CD4-positive, CD25-positive, alpha-beta regulatory T cell (primary cell): ENCODE measurements at regions not wholly inside any gene's neighbourhood (a gene's known extent, or its start where the extent isn't known, plus 50 kb on each side); places are given as distances from the start of the nearest gene placed in this dataset.

Source experiments
- ATAC-seq, 2 donors: fragments of 150-1000 bp; cut with Tn5 transposase; one replicate each; pipeline ENCODE4 v1.10.0; 2021; ENCODE audit warnings: low read depth in 2 of 2, moderate number of reproducible peaks in 2 of 2, moderate library complexity in 1 of 2
- DNase-seq, 3 donors: peaks; one replicate each; pipeline versions ENCODE4 v3.0.0 to v3.0.0-alpha.2; 2012 to 2022; ENCODE audit warnings: mixed read lengths in 1 of 3
- H3K27ac ChIP-seq: one replicate; pipeline ENCODE4 v1.7.0; 2013; ENCODE audit warnings: mild to moderate bottlenecking, low read length; ENCODE audit not compliant: insufficient read depth, poor library complexity, severe bottlenecking
- H3K27me3 ChIP-seq: one replicate; pipeline ENCODE4 v1.7.0; 2013; ENCODE audit warnings: low read length; ENCODE audit not compliant: control insufficient read depth, insufficient read depth
- H3K36me3 ChIP-seq: one replicate; pipeline ENCODE4 v1.7.0; 2013; ENCODE audit warnings: mild to moderate bottlenecking, low read length, moderate library complexity; ENCODE audit not compliant: control insufficient read depth, insufficient read depth
- H3K4me1 ChIP-seq: 2 replicates; pipeline ENCODE4 v1.7.0; 2013; ENCODE audit warnings: mild to moderate bottlenecking, low read length; ENCODE audit not compliant: insufficient read depth, control insufficient read depth, poor library complexity, severe bottlenecking
- H3K4me3 ChIP-seq: one replicate; pipeline ENCODE4 v1.7.0; 2013; ENCODE audit warnings: low read depth, mild to moderate bottlenecking, low read length, moderate library complexity
- H3K9me3 ChIP-seq, 2 experiments: 1 replicate in 1 of 2; 2 replicates in 1 of 2; pipeline ENCODE4 v1.7.0; 2013; ENCODE audit warnings: low read length in 2 of 2, mild to moderate bottlenecking in 1 of 2, moderate library complexity in 1 of 2; ENCODE audit not compliant: control insufficient read depth in 2 of 2
- H3K27ac Mint-ChIP-seq, 3 donors: one replicate each; pipeline ENCODE4 v1.8.0; 2020 to 2022; ENCODE audit warnings: mild to moderate bottlenecking in 3 of 3, mixed read lengths in 3 of 3, moderate library complexity in 2 of 3
- H3K27me3 Mint-ChIP-seq: one replicate; pipeline ENCODE4 v1.8.0; 2022; ENCODE audit warnings: mild to moderate bottlenecking, mixed read lengths
- H3K36me3 Mint-ChIP-seq: one replicate; pipeline ENCODE4 v1.8.0; 2020; ENCODE audit warnings: mixed read lengths
- H3K4me1 Mint-ChIP-seq, 4 donors: one replicate each; pipeline ENCODE4 v1.8.0; 2020 to 2022; ENCODE audit warnings: mixed read lengths in 4 of 4, mild to moderate bottlenecking in 1 of 4
- H3K4me3 Mint-ChIP-seq, 4 donors: one replicate each; pipeline ENCODE4 v1.8.0; 2020 to 2022; ENCODE audit warnings: mild to moderate bottlenecking in 4 of 4, mixed read lengths in 4 of 4, moderate library complexity in 3 of 4
- H3K9me3 Mint-ChIP-seq, 7 donors: one replicate each; pipeline ENCODE4 v1.8.0; 2020 to 2022; ENCODE audit warnings: mixed read lengths in 7 of 7, mild to moderate bottlenecking in 3 of 7, moderate library complexity in 2 of 7

DNA sequence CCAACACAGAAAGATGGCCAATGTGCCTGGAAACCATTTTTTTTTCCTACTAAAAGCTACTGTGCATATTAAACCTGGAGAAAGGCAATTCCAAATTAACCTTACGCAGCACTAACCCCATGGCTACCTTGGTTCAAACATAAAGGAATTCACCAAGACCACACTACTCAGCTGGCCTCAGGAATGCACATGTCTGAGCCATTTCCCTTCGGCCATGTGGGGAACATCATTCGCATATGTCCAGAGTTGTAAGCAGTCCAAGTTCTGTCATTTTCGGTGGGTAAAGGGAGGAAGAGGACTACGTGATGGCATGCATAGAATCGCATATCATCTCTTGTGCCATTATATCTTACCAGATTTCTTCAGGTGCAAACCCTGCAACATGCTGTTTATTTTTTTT lies 175.4 kb downstream of the NTMT2 start:
- no peaks in the 10 kb centered on the region for H3K27me3 ChIP-seq
- H3K27ac ChIP-seq, result no peak overlapping the region
- Mint-ChIP-seq H3K9me3 (peaks cover 0 to 5% (median 0%) of the 10 kb centered on the region in 7 donors), H3K4me1 (no peaks in the 10 kb centered on the region), H3K27me3 (no peaks in the 10 kb centered on the region), H3K36me3 (no peaks in the 10 kb centered on the region), H3K4me3 (no peak overlapping the region), H3K27ac (no peak overlapping the region)
- H3K9me3 ChIP-seq, result no peaks in the 10 kb centered on the region
- no peaks in the 10 kb centered on the region for H3K36me3 ChIP-seq
- ATAC-seq (no peak), DNase-seq (no peak)
- H3K4me3 ChIP-seq, result no peak overlapping the region
- H3K4me1 ChIP-seq, result no peaks in the 10 kb centered on the region

- H3K9me3 Mint-ChIP-seq, result no peaks in the 10 kb centered on the region
- peaks cover 5% of the 10 kb centered on the region for H3K27me3 Mint-ChIP-seq
- Histone ChIP-seq H3K27me3 (no peaks in the 10 kb centered on the region), H3K4me3 (no peak overlapping the region), H3K4me1 (no peaks in the 10 kb centered on the region), H3K9me3 (no peaks in the 10 kb centered on the region), H3K36me3 (no peaks in the 10 kb centered on the region), H3K27ac (no peak overlapping the region)
- H3K27ac Mint-ChIP-seq, result no peak overlapping the region
- no peak overlapping the region for H3K4me3 Mint-ChIP-seq
- ATAC-seq, result no peak
- DNase-seq, result no peak
- H3K4me1 Mint-ChIP-seq, result no peaks in the 10 kb centered on the region
- H3K36me3 Mint-ChIP-seq, result no peaks in the 10 kb centered on the region
These were observed 180.4 kb downstream of the NTMT2 start for GRCh38 chr1:170326186-170326585.

- Mint-ChIP-seq H3K27me3 (peaks cover 5% of the 10 kb centered on the region), H3K4me1 (no peaks in the 10 kb centered on the region), H3K9me3 (no peaks in the 10 kb centered on the region), H3K36me3 (no peaks in the 10 kb centered on the region), H3K4me3 (no peak overlapping the region), H3K27ac (no peak overlapping the region)
- Histone ChIP-seq H3K36me3 (no peaks in the 10 kb centered on the region), H3K4me3 (no peak overlapping the region), H3K9me3 (no peaks in the 10 kb centered on the region), H3K4me1 (no peaks in the 10 kb centered on the region), H3K27me3 (no peaks in the 10 kb centered on the region), H3K27ac (no peak overlapping the region)
- ATAC-seq, result no peak
- no peak for DNase-seq
These were observed 187.0 kb downstream of the NTMT2 start for GRCh38 chr1:170332801-170333200.

DNA sequence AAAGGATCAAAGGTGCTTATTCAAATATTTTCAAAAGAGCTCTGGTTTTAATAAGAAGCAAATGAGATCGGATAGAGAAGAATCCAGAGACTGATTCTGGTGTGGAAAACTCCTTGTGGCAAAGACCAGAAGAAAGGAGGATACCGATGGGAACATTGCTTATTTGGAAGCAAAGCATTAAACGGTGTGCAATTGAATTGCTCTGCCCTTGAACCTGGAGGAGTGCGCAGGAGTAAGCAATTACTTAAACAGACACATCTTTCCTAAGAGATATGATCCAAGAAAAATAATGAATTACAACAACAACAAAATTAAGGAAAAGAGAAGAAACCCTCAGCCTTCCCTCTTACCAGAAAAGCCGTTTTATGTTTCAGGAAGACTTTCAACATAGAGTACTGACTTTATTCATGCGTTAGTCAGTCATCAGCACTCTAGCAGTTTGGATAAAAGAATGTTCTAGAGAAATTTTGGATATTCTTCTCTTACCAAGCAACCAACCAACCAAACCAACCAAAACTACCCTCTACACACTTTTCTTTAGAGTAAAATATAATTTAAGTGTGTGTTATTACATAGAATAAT lies 191.7 kb downstream of the NTMT2 start:
- Histone ChIP-seq H3K4me3 (no peak overlapping the region), H3K9me3 (no peaks in the 10 kb centered on the region), H3K4me1 (no peaks in the 10 kb centered on the region), H3K36me3 (no peaks in the 10 kb centered on the region), H3K27ac (no peak overlapping the region), H3K27me3 (no peaks in the 10 kb centered on the region)
- H3K27me3 Mint-ChIP-seq, result peaks cover 4% of the 10 kb centered on the region
- no peaks in the 10 kb centered on the region for H3K4me1 Mint-ChIP-seq
- no peak for DNase-seq
- no peak overlapping the region for H3K27ac Mint-ChIP-seq
- no peaks in the 10 kb centered on the region for H3K36me3 Mint-ChIP-seq
- no peak for ATAC-seq
- peaks cover 0 to 2% (median 0%) of the 10 kb centered on the region in 7 donors for H3K9me3 Mint-ChIP-seq
- no peak overlapping the region for H3K4me3 Mint-ChIP-seq

DNA sequence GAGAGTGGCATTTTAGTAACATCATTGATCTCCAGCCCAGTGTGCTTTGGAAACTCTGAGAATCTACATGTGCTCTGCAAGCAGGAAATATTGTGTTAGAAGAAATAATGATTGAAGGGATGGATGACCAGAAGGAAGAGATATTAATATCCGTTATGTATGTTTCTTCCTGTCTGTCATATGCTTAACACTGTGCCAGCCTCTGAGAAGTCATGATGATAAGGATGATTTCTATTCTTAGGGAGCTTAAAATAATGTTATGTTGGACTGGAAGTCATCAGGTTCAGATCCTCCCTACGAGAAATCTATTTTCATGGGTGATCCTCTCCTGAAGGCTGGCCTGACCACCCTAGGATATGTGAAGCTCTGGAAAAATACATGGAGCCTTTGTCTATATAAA lies 192.4 kb upstream of the GORAB start:
- H3K4me3 Mint-ChIP-seq, result no peak overlapping the region
- H3K9me3 ChIP-seq, result no peaks in the 10 kb centered on the region
- H3K27me3 Mint-ChIP-seq, result no peaks in the 10 kb centered on the region
- DNase-seq, result no peak
- no peaks in the 10 kb centered on the region for H3K4me1 Mint-ChIP-seq
- no peak overlapping the region for H3K27ac ChIP-seq
- H3K4me1 ChIP-seq, result no peaks in the 10 kb centered on the region
- ATAC-seq, result no peak
- no peak overlapping the region for H3K4me3 ChIP-seq
- H3K36me3 ChIP-seq, result no peaks in the 10 kb centered on the region
- H3K9me3 Mint-ChIP-seq, result peaks cover 0 to 4% (median 0%) of the 10 kb centered on the region in 7 donors
- H3K27ac Mint-ChIP-seq, result no peak overlapping the region
- H3K27me3 ChIP-seq, result no peaks in the 10 kb centered on the region
- H3K36me3 Mint-ChIP-seq, result no peaks in the 10 kb centered on the region

- no peaks in the 10 kb centered on the region for H3K9me3 ChIP-seq
- ATAC-seq (no peak), DNase-seq (no peak)
- H3K4me3 ChIP-seq, result no peak overlapping the region
- Mint-ChIP-seq H3K27ac (no peak overlapping the region), H3K36me3 (no peaks in the 10 kb centered on the region), H3K4me1 (no peaks in the 10 kb centered on the region), H3K9me3 (peaks cover 0 to 4% (median 0%) of the 10 kb centered on the region in 7 donors), H3K27me3 (peaks cover 5% of the 10 kb centered on the region), H3K4me3 (no peak overlapping the region)
- H3K27ac ChIP-seq, result no peak overlapping the region
- H3K4me1 ChIP-seq, result no peaks in the 10 kb centered on the region
- H3K27me3 ChIP-seq, result no peaks in the 10 kb centered on the region
- H3K36me3 ChIP-seq, result no peaks in the 10 kb centered on the region
These were observed 191.7 kb upstream of the GORAB start for GRCh38 chr1:170340308-170340707.

DNA sequence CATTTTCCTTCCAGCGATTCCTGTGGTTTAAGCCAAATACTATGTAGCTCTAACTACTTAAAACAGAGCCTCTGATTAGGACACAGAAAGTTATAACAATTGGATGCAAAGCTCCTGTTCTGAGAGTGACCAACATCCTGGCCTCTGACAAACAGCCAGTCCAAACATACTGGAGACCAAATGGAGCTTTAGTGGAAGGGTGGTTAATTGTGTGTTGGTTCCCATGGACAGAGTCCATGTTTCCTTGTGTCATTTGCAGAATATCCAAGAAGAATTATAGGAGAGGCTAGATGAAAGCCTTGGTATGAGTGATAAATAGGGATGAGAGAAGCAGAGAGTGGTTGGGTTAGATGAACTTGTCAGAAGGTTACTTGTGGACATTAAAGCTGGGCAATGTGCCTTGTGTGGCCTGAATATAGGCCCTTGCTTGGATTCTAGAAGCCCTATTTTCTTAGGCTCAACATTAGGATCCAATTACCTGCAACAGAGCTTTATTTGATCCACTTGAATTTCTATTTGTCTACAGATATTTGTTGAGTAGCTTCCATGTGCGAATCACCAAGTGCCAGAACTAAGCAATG lies 180.5 kb upstream of the GORAB start:
- H3K27ac ChIP-seq, result no peak overlapping the region
- H3K27me3 ChIP-seq, result no peaks in the 10 kb centered on the region
- ATAC-seq (no peak), DNase-seq (no peak)
- H3K36me3 ChIP-seq, result no peaks in the 10 kb centered on the region
- no peaks in the 10 kb centered on the region for H3K36me3 Mint-ChIP-seq
- no peaks in the 10 kb centered on the region for H3K4me1 Mint-ChIP-seq
- no peaks in the 10 kb centered on the region for H3K4me1 ChIP-seq
- peaks cover 2% of the 10 kb centered on the region for H3K27me3 Mint-ChIP-seq
- peaks cover 0 to 2% (median 0%) of the 10 kb centered on the region in 7 donors for H3K9me3 Mint-ChIP-seq
- no peaks in the 10 kb centered on the region for H3K9me3 ChIP-seq
- no peak overlapping the region for H3K4me3 ChIP-seq
- no peak overlapping the region for H3K4me3 Mint-ChIP-seq
- H3K27ac Mint-ChIP-seq, result no peak overlapping the region

DNA sequence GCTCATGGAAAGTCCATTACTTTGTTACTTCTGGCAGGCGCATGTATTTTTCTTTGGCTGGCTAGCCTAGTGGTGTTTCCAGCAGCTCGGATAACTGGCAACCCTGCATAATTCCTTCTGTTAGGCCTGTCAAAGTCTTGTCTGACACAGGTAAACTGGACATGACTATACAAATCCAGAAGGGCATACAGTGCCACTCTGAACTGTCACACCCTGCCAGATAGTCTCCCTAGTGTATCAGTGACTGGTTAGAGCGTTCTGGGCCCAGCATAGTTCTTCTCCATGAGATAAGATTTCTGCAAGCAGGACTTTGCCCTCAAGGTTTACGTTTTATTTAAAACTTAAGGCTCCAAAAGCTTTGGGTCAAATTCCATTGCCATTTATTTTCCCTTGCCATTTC lies 177.7 kb upstream of the GORAB start:
- DNase-seq (no peak), ATAC-seq (no peak)
- Histone ChIP-seq H3K4me1 (no peaks in the 10 kb centered on the region), H3K9me3 (no peaks in the 10 kb centered on the region), H3K4me3 (no peak overlapping the region), H3K27ac (no peak overlapping the region), H3K27me3 (no peaks in the 10 kb centered on the region), H3K36me3 (no peaks in the 10 kb centered on the region)
- Mint-ChIP-seq H3K36me3 (no peaks in the 10 kb centered on the region), H3K27me3 (no peaks in the 10 kb centered on the region), H3K27ac (no peak overlapping the region), H3K4me3 (no peak overlapping the region), H3K9me3 (peaks cover 0 to 3% (median 1%) of the 10 kb centered on the region in 7 donors), H3K4me1 (no peaks in the 10 kb centered on the region)
